Right lung (tissue), 2 donors: ENCODE measurements at regions not wholly inside any gene's neighbourhood (a gene's known extent, or its start where the extent isn't known, plus 50 kb on each side); places are given as distances from the start of the nearest gene placed in this dataset.
"Not testable (repeated sequence)": the region's sequence is repeated elsewhere in the genome, so short reads cannot be mapped to it uniquely, and the experiment has no call there.

ENCODE experiments used
- DNase-seq, 2 donors: peaks; one replicate each; pipeline ENCODE4 v3.0.0-alpha.2; 2013

GRCh38 chr13:53276265-53276664 is 247.7 kb downstream of the OLFM4 start:
- DNase-seq: no peak

- no peak for DNase-seq
Observed at GRCh38 chr13:53281677-53282076, 253.1 kb downstream of the OLFM4 start.

GRCh38 chr13:53285896-53286430 is 257.4 kb downstream of the OLFM4 start:
- no peak for DNase-seq

- DNase-seq: no peak
Observed at GRCh38 chr13:53298396-53298795, 269.8 kb downstream of the OLFM4 start.

GRCh38 chr13:53301449-53301848 is 272.8 kb downstream of the OLFM4 start:
- no peak for DNase-seq

GRCh38 chr13:53305419-53305818 is 276.8 kb downstream of the OLFM4 start:
- DNase-seq: not testable (repeated sequence)

- no peak for DNase-seq
Observed at GRCh38 chr13:53310786-53311185, 282.2 kb downstream of the OLFM4 start.

GRCh38 chr13:53311561-53311960 is 282.9 kb downstream of the OLFM4 start:
- no peak for DNase-seq

- no peak for DNase-seq
Observed at GRCh38 chr13:53321296-53321801, 292.7 kb downstream of the OLFM4 start.

- DNase-seq: no peak
Observed at GRCh38 chr13:53324656-53325055, 296.0 kb downstream of the OLFM4 start.

GRCh38 chr13:53326716-53327115 is 298.1 kb downstream of the OLFM4 start:
- no peak for DNase-seq

- DNase-seq: no peak
Observed at GRCh38 chr13:53327680-53328315, 299.2 kb downstream of the OLFM4 start.

GRCh38 chr13:53336441-53337160 is 308.0 kb downstream of the OLFM4 start:
- DNase-seq: no peak

- DNase-seq: no peak
Observed at GRCh38 chr13:53338760-53339159, 310.1 kb downstream of the OLFM4 start.

- no peak for DNase-seq
Observed at GRCh38 chr13:53340505-53341143, 312.0 kb downstream of the OLFM4 start.

- no peak for DNase-seq
Observed at GRCh38 chr13:53341144-53341510, 312.5 kb downstream of the OLFM4 start.

- no peak for DNase-seq
Observed at GRCh38 chr13:53342623-53343360, 314.2 kb downstream of the OLFM4 start.

- DNase-seq: no peak
Observed at GRCh38 chr13:53343361-53343744, 314.7 kb downstream of the OLFM4 start.

GRCh38 chr13:53351021-53351420 is 322.4 kb downstream of the OLFM4 start:
- DNase-seq: no peak

- no peak for DNase-seq
Observed at GRCh38 chr13:53357582-53357981, 329.0 kb downstream of the OLFM4 start.

- DNase-seq: no peak
Observed at GRCh38 chr13:53368948-53369347, 340.3 kb downstream of the OLFM4 start.

- no peak for DNase-seq
Observed at GRCh38 chr13:53379485-53379884, 350.9 kb downstream of the OLFM4 start.
